Keratinocyte (primary cell): ENCODE measurements at regions not wholly inside any gene's neighbourhood (a gene's known extent, or its start where the extent isn't known, plus 50 kb on each side); places are given as distances from the start of the nearest gene placed in this dataset.

ENCODE experiments used
- CTCF ChIP-seq, 3 experiments: IDR thresholded peaks in 1 of 3; conservative IDR thresholded peaks in 1 of 3; optimal IDR thresholded peaks in 1 of 3; 2 replicates in 2 of 3; 3 replicates in 1 of 3; pipeline versions ENCODE3 to v1.5.1; 2011; ENCODE audit warnings: low read length in 3 of 3, mild to moderate bottlenecking in 3 of 3, moderate library complexity in 2 of 3, control low read depth in 1 of 3, inconsistent platforms in 1 of 3; ENCODE audit not compliant: insufficient read depth in 2 of 3; ENCODE audit errors: extremely low read depth in 1 of 3
- EZH2 ChIP-seq: IDR thresholded peaks from one replicate; pipeline ENCODE4 v1.6.1; 2012; ENCODE audit warnings: inconsistent platforms, mild to moderate bottlenecking, low read length, moderate library complexity

GRCh38 chr2:8534729-8535468 lies 147.0 kb upstream of the ID2 start:
- TF ChIP-seq CTCF (optimal IDR thresholded peaks at IDR 0.05 in 1 of 3, IDR thresholded peaks at IDR 0.05 in 1 of 3, conservative IDR thresholded peaks at IDR 0.05 in 1 of 3; ENCODE audit: extremely low read depth in 1 of 3, insufficient read depth in 2 of 3, low read length in 3 of 3) (no peak), EZH2 (no peak)
